Stimulated activated CD8-positive, alpha-beta memory T cell treated with anti-CD3 and anti-CD28 coated beads, Interleukin-4, amount 100 ng/mL, for 4 hours (primary cell): ENCODE measurements at regions not wholly inside any gene's neighbourhood (a gene's known extent, or its start where the extent isn't known, plus 50 kb on each side); places are given as distances from the start of the nearest gene placed in this dataset.

Experiments used
- DNase-seq, 2 donors: peaks; one replicate each; pipeline ENCODE4 v3.0.0-alpha.2; 2020; ENCODE audit warnings: low read depth in 2 of 2, low spot score in 1 of 2

GRCh38 chr7:41910940-41911600, 208.2 kb upstream of the INHBA start:
- DNase-seq = no peak

GRCh38 chr7:41907444-41907843, 204.6 kb upstream of the INHBA start:
- DNase-seq = no peak

GRCh38 chr7:41900532-41900931, 197.6 kb upstream of the INHBA start:
- DNase-seq = no peak

DNA sequence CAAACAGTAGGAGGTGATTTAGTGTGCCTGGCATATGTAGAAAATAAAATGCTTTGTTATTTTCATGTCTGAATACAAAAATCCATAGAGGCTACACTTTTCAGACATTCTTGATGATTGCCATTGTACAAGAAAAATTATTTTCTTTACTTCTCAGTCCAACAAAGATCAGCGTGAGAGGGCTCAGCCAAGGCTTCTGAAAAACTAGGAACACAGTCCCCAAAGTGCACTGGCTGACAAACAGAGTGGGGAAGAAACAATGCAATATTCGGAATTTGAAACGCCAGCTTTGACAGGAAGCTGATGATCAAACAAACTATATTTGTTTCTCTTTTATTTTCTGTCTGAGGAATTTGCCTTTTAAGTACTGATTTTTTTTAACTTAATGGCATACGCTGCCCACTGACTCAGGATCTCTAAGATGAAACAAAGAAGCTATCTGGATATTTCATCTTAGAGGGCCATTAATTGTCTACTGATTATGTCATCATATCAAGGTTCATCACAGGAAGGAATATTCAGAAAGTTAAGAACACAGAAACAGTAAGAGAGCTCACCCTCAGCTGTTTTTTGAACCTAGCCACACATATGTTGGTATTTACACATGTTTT, 197.0 kb upstream of the INHBA start:
- no peak for DNase-seq

- no peak for DNase-seq
Measured at GRCh38 chr7:41893656-41894055, 190.8 kb upstream of the INHBA start.

DNA sequence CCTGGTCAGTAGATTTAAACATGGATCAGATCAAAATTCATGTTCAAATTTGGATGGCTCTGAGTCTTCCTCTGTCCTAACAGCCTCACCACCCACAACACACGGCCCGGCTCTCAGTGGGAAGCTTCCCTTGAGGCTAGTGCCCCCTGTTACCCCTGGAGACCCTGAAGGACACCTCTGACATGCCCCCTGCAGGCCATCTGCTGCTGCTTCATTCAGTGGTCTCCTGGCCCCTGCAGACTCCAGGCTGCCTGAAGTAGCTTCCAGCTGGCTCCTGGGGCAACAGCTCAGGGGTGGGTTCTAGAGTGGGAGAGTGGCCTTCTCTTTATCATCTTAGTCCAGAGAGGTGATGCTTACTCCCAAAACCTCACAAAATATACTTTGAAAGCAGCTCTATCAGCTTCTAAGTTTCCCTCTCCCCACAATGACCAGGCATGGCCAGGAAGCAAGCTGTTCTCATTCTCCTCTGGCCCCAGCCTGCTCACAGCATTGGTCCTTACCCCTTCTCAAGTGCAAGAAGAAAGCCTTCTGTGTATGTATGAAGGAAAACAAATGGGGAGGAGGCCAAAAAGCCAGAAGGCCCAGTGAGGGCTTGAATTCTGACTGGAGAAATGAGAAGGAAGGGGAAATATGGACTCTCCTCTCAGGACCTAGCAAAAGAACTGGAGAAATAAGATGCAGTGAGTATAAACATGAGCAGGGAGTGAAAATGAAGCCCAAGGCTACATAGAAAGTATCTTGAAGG, 189.6 kb upstream of the INHBA start:
- no peak for DNase-seq

GRCh38 chr7:41891950-41892349, 189.1 kb upstream of the INHBA start:
- no peak for DNase-seq

GRCh38 chr7:41890631-41891274, 187.9 kb upstream of the INHBA start:
- DNase-seq = no peak

- DNase-seq = no peak
Measured at GRCh38 chr7:41889472-41889871, 186.6 kb upstream of the INHBA start.

DNA sequence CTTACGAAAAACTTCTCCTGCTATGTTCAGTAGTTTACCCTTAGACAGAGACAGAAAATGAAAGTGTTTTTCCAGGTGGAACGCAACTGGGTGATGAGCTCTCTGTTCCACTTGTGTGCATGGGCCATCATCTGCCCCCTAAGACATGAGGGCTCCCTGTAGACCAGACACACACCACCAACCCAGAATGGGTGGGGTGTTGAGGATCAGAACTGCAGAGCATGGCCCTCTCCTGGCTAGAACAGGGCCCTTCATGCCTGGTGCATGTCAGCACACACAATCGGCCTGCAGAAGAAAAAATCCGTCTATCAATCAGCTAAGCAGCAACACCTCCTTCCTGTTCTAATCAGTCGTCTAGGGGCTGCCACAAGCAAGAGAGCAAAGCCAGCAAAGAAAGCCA, 186.2 kb upstream of the INHBA start:
- no peak for DNase-seq

DNA sequence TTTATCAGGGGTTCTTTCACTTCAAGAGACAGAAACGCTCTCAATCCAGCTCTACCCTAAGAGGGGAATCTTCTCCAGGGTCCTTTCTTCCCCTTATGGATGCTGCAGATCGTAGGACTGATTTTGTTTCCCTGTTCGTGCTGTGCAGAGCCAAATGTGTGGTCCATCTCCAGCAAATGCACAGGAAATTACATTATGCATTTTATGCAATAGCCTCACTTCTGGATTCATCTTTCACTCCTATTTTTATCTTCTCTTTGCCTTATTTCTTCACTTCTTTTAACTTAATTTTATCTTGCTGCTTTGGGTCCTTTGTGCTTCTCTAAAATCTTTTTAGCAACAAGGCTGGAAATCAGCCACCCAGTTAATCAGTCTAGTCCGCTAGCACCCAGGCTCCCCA, 184.5 kb upstream of the INHBA start:
- DNase-seq = no peak

DNA sequence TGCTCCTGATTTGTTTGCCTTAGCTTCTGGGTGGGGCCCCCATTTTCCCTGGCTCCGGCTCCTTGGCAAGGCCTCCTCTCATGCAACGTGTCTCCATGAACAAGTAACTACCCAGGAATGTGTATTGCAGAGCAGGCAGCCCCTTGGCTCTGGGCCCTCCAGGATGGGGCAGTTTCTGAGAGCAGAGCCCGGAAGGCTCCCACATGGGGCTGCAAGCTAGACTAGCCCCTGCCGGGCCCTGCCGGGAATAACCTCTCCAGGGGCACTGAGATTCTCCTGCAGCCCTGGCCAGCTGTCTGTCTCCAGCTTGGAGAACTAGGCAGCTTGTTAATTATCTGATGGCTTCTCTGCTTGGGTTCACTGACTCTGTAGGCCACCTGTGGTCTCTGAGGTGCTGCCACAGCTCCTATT, 184.0 kb upstream of the INHBA start:
- no peak for DNase-seq

- no peak for DNase-seq
Measured at GRCh38 chr7:41886262-41886900, 183.5 kb upstream of the INHBA start.

- no peak for DNase-seq
Measured at GRCh38 chr7:41885748-41886147, 182.9 kb upstream of the INHBA start.

DNA sequence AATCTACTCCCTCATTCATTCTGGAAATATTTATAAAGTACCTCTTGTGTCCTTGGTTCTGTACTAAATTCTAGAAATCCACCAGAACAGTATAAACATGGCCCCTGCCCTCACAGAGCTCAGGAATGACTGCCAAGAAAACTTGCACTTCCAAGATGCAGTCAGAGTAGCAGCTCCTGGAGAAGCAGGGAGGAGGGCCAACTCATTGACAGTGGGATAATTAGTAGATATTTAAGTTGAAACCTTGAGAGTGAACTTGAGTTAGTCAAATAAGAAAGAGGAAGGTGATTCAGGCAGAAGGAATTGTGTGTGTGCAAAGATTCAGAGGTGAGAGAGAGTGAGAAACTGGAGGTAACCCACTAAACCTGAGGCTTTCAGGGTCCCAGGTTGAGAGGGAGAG, 182.2 kb upstream of the INHBA start:
- no peak for DNase-seq

GRCh38 chr7:41882745-41883420, 180.0 kb upstream of the INHBA start:
- no peak for DNase-seq

DNA sequence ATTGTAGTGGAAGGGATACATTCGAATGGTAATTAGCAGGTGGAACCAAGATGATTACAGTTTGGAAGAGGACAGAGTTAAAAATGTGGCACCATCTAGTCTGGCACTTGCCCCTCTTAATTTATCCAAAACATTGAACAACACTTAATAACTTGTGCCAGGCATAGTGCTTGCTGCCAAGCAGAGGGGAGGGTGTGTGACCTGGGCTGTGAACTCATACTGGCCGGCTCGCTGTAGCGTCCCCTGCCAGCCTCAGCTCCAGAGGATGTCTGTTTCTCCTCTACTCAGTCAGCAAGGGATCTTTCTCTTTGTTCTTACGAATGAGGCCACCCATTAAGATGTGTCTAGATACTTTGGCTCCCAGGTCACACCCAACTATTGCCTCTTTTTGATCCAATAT, 179.4 kb upstream of the INHBA start:
- DNase-seq = no peak

DNA sequence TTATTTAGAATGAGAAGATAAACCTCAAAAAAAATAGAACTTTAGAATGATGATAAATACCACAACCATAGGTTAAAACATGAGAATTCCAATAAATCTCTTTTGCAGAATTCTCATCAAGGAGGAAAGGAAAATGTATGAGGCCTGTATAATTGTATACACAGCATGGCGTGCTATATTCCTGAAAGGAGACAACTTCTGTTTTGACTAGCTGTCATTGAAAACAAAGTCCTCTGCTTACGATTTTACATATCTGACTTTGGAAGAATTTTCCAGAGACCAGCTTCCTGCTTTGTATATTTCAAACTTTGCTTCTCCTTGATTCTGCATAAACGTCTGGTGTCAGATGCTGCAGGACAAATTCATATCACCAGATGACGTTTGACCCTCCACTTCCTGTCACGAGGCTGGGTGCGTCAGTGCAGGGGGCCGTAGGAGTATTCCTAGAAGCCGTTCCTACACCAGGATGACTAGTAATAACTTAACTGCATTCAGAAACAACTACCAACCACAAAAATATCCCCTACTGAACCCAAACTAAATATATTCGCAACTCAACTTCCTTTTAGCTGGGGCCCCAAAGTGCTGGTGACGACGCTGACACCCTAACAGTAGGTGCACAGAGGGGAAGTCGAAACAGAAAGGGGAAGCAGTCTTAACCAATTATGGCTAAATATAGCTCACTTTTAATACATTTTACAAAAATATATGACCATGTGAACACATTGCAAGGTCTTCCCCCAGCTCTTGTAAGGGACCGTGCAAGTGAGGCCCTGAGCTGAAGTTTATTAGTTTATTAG, 178.6 kb upstream of the INHBA start:
- peak; percentile 39 to 62 for DNase-seq

- no peak for DNase-seq
Measured at GRCh38 chr7:41880107-41880506, 177.2 kb upstream of the INHBA start.

DNA sequence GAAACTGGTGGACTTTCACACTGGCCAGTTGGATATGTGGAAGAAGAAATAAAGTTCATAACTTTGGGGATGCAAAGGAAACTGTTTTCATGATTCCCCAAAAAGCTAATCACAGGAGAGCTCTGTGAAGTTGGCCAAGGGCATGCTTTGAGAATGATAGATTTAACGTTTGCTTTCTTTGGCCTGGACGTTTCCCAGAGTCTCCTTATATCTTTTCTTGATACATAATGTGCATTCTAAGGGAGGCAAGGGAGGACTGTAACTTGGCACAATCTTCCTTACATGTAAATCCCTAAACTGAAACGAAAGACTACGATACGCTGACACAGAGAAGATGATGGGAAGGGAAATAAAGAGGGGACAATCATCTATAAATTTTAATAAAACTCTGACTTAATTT, 176.5 kb upstream of the INHBA start:
- DNase-seq = no peak
